Stimulated activated CD4-positive, alpha-beta T cell treated with anti-CD3 and anti-CD28 coated beads, Interleukin-12 subunit alpha, Interleukin-12 subunit beta, amount 100 ng/mL, for 24 hours (primary cell): ENCODE measurements at regions not wholly inside any gene's neighbourhood (a gene's known extent, or its start where the extent isn't known, plus 50 kb on each side); places are given as distances from the start of the nearest gene placed in this dataset.

Source experiments
- DNase-seq, 2 experiments: peaks; one replicate each; pipeline ENCODE4 v3.0.0-alpha.2; 2020; ENCODE audit warnings: low read depth in 2 of 2

DNA sequence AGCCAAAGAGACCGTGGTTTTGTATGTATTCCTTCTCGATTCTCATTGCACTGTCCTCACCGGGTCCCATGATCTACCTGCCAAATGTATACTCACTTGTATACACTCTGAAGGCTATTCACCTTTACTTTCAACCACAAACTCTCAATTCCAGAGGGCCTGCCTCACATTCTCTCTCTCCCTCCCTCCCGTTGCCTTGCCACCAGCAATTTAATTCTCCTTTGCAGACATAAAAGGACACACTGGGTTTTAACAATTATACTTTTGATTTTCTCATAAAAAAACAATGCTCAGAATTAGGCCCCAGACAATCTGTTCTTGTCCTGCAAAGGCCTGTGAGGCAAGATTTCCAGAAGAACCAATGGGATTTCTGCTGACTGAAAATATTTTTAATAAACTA is 265.1 kb upstream of the PSMD7 start:
- no peak for DNase-seq

DNA sequence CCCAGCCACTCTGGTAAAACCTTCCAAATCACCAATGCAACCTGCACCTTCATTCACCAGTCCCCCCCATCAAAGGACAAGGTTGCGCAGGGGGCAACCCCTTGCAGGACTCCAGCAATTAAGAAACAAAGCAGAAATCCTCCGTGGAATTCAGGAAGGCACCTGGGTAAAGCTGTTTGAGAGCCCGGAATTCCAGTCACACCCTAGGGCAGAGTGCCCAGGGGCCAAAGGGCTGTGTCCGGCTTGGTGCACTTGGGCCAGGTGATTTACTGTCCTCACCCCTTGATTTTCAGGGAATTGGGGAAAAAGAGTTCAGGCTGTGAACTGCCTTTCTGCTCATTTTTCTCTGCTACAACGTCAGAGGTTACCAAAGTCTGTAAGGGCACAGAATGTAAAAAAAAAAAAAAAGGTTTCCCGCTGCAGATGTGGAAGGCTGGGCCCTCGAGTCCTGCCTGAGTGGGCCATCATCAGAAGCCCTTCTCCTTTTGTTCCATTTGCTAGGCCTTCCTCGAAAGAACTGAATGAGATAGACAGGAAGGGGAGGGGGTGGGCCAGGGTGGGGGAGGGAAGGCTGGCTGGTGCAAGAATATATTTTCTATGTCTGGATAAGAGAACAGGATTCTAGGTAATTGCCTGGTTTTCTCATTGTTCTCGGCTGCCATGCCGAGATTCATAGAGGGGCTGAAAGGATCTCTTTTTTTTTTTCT is 266.5 kb upstream of the PSMD7 start:
- no peak for DNase-seq

DNA sequence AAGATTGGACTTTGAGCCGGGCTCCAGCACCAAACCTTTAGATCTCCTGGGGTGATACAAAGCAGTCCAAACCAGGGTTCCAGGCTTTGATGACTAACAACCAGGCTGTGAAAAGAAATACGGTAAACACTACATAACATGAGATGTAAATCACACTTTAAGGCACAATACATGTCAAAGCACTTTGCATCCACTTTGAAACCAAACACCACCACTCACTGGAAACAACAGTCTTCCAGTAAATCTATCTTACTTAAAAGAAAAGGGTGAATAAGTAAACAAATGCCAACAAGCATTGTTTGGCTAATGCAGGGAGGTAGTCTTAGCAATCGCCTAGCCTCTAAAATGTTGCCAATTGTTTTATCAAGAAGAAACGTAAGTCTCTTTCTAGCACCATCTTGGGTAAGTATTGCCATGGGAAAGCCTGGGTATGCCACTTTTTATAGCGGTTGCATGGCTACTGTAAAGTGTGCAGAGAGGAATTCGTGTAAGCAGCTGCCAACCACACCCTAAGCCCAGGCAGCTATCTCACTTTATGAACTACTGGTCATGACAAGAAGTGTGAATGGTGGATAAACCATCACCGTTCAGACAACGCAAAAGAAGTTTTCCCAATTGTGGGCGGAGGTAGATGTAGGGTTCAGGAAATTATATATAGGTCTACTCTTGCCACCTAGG is 267.4 kb upstream of the PSMD7 start:
- DNase-seq: no peak

DNA sequence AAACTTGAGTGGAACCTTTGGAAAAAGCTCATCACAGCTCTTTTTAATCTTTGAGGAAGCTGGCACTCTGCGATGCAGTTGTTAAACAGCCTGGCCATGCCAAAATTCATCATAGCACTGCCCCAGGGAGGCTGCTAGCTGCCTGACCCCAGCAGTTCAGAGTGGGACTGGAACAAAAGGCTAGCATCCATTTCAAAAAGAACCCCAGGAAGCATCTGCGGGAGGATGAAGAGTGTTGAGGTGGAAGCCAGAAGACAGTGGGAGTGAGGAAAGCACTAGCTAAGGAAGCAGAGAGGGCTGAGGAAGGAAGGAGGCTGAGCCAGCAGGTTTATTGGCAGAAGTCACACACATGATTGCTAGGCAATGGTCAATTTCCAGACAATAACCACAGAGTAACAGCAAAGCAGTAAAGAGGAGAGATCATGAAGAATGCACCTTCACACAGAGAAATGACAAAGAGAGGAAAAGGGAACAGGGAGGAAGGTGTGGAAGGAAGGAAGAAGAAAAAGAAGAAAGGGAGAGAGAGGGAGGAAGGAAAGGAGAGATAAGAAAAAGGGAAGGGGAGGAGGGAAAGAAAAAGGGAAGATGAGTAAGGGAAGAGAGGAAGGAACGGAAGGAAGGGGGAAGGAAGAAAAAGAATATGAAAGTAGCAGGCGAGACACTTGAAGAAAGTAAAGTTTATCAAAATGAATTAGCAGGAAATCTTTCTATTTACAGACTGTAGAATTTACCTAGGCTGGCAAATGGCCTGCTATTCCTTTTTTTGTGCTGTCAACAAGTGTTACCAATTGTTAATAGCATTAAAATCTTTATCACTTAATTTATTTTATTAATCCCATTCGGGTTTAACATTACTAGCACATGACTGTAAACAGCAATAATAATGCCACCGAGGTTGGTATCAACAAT is 270.0 kb upstream of the PSMD7 start:
- no peak for DNase-seq

DNA sequence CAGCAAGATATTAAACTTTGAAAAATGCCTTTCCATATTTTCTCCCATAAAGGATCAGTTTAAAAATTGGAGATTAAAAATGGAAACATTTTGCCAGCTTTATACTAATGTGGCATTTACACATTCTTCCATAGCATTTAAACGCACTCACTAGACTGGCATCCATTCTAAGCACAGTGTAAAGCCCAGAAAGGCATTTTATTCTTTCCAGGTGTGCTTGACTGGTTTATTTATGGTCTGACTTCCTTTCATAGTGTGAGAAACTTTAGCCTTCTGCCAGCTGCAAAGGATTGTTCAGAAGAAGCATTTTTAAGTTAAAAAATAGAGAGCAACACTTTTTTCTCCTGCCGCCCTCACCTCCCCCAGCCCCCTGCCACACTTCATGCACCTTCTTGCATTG is 271.7 kb upstream of the PSMD7 start:
- no peak for DNase-seq

DNA sequence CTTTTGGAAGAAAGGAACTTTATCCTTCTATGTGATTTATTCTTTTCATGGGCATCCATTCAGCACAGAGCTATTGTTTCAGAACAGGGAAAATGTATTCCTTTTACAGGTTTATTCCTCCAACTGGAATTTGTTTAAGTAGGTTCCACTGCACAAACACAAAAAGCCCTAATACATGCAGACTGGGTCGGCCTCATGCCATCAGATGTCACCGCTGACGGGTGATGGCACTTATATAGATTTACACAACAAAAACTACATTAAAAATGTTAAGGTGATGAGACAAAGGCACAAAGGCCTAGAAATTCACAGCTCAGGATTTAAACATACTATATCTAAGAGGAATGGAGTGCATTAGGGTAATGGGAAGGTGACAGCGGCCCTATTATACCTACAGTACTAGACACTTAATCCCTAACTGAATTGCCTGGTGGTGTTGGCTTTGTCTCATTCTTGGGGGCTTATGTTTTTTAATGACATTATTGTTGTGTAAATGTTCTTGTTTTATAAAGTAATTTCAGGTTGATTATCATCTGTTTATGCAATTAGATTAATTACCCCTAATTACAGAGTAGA is 276.4 kb upstream of the PSMD7 start:
- no peak for DNase-seq

DNA sequence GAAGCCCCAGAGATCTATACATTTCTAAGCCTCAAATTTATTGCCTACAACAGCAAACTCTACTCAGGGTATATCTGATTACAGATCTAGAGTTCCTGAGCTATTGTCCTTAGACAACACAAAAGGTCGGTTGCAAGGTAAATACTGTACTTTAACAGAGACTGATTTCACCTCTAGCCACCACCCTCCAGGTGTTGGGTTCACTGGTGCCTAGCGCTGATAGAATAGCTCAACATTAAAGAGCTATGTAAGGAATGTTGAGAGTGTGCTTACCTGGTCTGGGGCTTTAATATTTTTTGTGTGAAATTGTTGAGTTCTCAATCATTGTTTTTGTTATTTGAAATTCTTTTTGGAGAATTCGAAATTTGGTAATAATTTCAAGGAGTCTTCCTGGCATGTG is 277.0 kb upstream of the PSMD7 start:
- no peak for DNase-seq

DNA sequence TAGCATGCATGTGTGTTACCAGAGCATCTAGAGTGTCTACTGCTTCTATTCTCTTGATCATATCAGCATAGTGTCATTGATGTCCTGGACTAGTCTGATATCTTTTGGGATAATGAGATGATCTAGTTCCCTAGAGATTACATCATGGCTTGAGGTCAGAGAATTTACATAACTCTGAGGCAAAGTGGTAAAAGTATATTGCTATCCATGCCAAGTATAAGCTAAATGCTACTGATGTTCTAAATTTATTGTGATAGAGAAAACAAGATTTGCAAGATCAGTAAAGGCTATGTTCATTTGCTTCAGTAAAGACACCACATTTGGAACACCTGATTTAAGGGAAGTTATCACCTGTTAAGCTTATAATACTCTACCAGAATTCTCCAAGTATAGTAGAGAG is 280.7 kb upstream of the PSMD7 start:
- DNase-seq: no peak

DNA sequence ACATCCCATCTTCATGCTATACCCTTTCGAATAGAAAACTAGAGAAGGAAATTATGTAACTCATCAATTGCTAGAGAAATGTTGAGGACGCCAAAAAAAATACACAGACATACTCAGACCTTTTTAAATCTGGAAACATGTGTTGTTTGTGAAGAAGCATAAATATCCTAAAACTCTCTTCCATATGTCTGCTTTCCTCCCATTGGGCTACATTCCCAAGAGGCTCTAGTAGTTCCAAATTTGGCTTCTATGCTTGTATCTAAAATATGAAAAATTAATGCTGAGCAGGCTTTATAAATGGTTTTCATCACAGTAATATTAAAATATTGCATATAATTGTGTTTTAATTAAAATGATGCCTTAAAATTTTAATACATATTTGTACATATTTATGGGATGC is 297.9 kb upstream of the PSMD7 start:
- DNase-seq: no peak

DNA sequence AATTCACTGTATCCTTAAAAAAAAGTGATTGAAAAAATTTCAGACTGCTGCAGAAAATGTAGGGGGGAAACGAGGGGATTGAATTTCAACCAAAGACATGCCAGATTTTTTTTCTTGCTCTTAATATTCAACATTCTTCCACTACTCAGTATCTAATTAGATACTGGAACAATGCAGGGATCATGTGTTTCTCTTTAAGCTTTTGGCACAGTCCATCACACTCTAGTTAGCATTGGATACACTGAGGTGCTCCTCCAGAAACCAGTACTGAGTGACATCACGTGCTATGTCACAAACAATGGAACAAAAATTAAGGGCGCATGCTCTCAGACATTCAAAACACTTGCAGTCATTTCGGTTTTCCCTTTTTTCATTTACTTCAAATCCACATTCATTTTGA is 298.6 kb upstream of the PSMD7 start:
- no peak for DNase-seq

DNA sequence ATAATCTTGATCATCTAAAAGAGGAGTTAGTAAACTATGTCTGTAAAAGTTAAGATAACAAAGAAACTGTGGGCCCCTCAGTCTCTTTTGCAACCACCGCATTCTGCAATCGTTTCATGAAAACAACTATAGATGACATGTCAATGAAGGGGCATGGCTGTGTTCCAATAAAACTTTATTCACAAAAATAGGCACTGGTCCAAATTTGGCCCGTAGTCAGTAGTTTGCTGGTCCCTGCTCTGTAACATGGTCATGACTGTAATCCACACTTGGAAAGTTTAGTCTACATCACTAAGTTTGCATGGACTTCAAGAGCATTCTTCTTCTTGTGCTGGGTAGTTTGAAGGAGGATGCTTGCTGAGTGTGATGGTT is 299.3 kb upstream of the PSMD7 start:
- no peak for DNase-seq

DNA sequence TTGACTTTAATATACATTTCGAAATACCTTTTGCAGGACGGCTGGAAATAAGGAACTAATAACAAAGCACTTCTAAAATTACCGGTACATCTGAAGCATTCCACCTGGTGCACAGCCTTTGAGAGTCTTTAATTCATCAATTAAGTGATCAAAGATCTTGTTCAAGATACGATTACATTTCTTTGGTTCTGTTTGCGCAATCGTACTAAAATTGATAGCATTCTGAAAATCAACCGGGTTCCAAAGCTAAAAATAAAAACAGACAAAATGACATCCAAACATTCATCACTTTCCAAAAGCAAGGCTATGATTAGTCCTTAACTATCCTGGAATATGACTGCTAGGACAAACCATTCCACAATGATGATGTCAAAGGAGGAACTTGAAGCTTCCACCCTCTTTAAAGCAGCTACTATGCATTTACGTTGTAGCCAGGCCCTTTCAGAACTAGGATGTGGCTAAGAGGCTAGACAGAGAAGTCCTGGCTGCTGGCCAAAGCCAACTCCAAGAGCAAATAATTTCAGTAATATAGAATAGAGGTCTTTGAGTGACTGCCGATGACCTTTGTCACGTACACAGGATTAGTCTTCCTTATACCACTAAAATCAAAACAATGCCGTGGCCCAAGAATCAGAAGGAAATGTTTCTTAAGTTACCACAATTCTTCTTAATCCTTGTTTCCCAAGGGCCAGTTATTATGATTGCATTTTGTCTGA is 299.8 kb upstream of the PSMD7 start:
- DNase-seq: no peak

DNA sequence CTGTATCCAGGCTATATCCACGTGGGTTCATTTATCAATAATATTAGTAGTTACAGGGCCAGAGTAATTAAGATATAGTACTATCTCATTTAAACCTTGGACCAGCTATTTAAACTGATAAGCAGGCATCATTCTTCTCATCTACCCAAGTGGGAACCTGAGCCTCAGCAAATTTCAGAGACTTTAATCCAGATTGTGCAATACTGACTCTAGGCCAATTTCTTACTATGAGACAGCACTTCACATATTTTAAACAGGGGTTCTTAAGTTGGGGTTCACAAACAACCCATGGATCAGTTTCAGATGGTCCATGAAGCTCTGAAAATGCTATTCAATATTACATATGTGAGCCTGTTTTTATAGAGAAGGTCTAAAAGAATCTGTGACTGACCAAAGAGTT is 302.7 kb upstream of the PSMD7 start:
- DNase-seq: no peak

DNA sequence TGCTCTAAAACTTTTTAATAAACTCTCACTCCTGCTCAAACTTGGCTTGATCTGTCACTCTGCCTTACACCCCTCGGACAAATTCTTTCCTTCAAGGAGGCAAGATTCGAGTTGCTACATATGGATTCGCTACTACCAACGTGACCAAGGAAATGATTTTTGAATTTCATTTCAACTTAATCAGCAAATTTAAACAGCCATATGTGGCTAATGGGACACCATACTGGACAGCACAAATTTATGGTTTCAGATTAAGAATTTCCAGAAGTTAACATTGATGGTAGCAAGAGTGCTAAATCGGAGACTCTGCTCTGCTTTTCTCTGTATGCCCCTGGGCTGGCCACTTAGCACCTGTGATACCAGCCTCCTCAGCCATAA is 318.2 kb upstream of the PSMD7 start:
- DNase-seq: no peak

DNA sequence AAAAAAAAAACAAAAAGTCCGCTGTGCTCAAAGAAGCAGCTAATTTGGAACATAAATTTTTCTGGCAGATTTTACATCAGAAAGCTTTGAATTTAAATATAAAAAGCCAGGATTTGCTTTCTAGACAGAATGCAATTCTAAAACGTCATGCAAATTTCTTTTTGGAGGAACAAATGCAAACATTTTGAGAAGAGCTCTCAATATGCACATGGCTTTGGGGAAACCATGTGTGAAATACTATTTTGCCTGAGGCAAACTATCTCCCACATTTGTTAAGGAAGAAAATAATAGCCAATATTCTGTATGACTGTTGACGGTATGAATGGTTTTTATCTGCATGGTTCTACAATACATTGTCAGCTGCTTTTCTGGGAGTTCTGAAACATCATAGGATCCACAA is 320.0 kb upstream of the PSMD7 start:
- DNase-seq: no peak

DNA sequence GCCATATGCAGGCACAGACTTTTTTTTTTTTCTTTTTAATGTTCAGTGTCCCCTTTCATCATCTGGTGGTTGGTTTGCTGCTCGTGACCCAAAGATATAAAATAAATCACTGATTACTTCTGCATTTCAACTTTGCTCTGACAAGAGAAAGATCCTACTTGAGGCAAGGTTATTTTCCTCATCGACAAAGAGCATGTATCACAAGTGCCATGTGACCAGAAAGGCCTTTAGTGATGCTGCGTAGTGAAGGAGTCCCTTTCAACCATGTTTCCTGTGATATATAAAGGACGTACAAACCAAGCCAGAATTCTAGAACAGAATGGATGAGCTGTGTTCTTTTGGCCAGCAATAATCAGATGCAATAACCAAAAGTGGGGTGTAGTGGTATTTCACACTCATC is 323.4 kb upstream of the PSMD7 start:
- no peak for DNase-seq

DNA sequence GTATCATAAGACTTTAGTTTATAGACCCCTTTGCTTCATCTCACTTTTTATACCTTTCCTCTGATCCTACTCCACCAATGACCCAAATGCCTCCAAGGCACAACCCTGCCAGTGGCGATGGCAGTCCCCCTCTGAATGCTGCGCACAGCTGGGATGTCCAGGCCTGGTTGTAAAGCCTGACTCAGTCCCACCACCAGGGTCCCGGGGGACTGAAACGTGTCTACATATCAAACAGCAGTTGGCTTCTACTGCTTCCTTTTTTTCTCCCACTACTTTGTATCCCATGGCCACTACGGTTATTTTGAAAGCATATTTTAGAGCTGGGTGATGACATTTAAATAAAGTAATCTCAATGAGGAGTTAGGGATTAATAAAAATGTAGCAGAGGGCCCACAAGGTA is 329.8 kb upstream of the PSMD7 start:
- DNase-seq: no peak

DNA sequence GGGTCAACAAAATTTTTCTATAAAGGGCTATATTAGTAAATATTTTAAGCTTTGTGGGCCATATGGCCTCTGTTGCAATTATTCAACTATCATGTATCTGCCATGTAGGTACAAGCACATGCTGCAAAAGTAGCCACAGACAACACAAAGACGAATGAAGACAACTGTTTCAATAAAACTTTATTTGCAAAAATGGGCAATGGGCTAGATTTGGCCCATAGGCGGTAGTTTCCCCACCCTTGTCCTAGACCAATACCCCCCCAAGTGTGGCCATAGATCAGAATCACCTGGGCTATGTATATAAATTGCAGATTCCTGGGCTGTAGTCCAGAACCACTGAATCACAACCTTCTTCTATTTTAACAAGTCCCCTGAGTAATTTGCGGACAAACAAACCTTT is 331.0 kb upstream of the PSMD7 start:
- no peak for DNase-seq

DNA sequence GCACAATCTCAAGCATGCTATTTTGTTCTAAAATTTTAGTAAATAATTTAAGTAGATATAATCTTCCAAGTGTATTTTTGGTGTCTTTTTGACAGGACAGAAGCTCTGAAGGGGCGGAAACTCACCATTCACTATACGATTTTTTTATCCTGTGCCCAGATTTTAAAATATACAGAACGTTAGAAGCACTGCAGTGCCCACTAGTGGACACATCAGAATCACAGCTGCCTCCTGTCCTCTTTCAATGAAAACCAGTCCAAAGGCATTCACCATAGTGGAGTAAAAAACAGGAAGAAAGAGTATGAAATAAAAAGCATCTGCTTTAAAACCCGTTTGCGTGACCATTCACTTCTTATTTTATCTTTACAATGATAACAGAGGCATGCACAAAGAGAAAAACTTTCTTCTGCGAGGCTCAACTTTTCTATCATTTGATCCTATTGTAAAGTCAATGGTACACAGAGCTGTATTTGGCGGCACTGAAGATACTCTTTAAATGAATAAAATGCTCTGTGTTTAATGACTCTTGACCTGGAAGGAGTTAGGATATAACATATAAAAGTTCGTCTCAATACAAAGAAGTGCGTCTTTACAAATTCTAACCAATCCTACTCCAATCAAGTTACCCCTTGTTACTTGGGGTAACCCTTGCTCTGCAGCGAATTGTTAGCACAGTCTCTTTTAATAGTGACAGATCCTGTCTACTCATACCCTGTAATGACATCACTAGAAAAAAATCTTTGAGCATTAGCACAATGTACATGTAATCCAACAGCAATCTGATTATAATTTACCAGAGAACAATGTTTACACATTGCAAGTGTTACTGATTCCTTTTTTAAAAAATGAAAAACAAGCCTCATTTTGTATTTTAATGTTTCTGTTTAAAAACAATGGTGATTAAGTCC is 339.8 kb upstream of the PSMD7 start:
- peak in 1 of 2 experiments; percentile 35 for DNase-seq

DNA sequence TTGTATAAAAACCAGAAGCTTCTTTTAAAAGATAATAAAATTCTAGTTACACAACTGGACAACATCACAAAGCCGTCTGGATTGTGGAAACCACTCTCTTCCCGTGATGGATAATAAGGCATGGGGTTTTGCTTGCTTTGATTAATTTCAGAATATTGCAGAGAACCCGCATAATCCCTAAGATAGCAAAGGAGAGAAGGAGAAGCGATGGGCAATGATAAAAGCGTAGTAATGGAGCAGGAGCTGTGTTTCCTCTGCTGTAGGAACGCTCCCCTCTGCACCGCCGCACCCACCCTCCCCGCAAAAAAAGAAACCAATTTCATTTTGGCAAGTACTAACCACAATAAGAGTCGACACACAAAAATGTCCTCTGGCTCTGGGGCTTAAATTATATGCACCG is 340.9 kb upstream of the PSMD7 start:
- DNase-seq: no peak

DNA sequence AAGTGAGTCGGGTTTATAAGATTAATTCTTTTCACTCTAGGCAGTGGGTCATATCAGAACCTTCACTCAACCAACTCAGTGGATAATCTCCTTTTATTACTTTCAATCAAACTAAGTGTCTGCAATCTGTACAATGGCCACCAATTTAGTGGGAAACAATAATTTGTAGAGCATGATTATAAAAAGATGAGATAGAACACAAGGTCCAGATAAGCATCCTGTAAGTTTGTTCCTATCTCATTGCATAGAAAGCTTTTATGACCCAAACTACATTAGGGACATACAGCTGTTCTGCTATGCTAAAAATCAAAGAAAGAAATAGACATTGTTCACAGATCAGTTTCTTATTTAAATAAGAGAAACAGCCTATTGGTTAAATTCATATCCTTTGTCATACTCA is 341.4 kb upstream of the PSMD7 start:
- no peak for DNase-seq
